ENCODE measurements at regions not wholly inside any gene's neighbourhood (a gene's known extent, or its start where the extent isn't known, plus 50 kb on each side); places are given as distances from the start of the nearest gene placed in this dataset.

GRCh38 chr14:98501836-98502235 is 770.2 kb downstream of the BCL11B start:
- H3K27me3 ChIP-seq (ENCODE audit: control insufficient read depth, insufficient read depth) = no peaks in the 10 kb centered on the region
- no peaks in the 10 kb centered on the region for H3K9me3 ChIP-seq (ENCODE audit: control insufficient read depth, low read length)
- WGBS = 90% methylated on average over 4 of the region's 4 CpGs
- no peak overlapping the region for H3K27ac ChIP-seq (ENCODE audit: low read length)
- ATAC-seq = no peak
- no peaks in the 10 kb centered on the region for H3K4me1 ChIP-seq (ENCODE audit: control insufficient read depth, insufficient read depth, low read length)
- DNase-seq = no peak
- H3K4me3 ChIP-seq (ENCODE audit: low read length) = no peak overlapping the region
- intact Hi-C loops (cut with DNase I) = no loop called here

GRCh38 chr14:98503086-98503815 is 768.7 kb downstream of the BCL11B start:
- H3K4me3 ChIP-seq (ENCODE audit: low read length) = no peak overlapping the region

GRCh38 chr14:98507264-98507663 is 764.7 kb downstream of the BCL11B start:
- Histone ChIP-seq H3K4me1 (ENCODE audit: control insufficient read depth, insufficient read depth, low read length) (no peaks in the 10 kb centered on the region), H3K27me3 (ENCODE audit: control insufficient read depth, insufficient read depth) (no peaks in the 10 kb centered on the region), H3K27ac (ENCODE audit: low read length) (no peak overlapping the region), H3K4me3 (ENCODE audit: low read length) (no peak overlapping the region), H3K9me3 (ENCODE audit: control insufficient read depth, low read length) (no peaks in the 10 kb centered on the region)
- DNase-seq (no peak), ATAC-seq (no peak)
- 62% methylated on average over 2 of the region's 2 CpGs for WGBS
- intact Hi-C loops (cut with DNase I) = no loop called here

More at GRCh38 chr14:98503086-98503815, 768.7 kb downstream of the BCL11B start:
- DNase-seq (no peak), ATAC-seq (no peak)
- WGBS = 84% methylated on average over 6 of the region's 6 CpGs
- intact Hi-C loops (cut with DNase I) = no loop called here
- Histone ChIP-seq H3K9me3 (ENCODE audit: control insufficient read depth, low read length) (no peaks in the 10 kb centered on the region), H3K27ac (ENCODE audit: low read length) (no peak overlapping the region), H3K27me3 (ENCODE audit: control insufficient read depth, insufficient read depth) (no peaks in the 10 kb centered on the region), H3K4me1 (ENCODE audit: control insufficient read depth, insufficient read depth, low read length) (no peaks in the 10 kb centered on the region)

GRCh38 chr14:98510392-98510791 is 761.6 kb downstream of the BCL11B start:
- intact Hi-C loops (cut with DNase I) = no loop called here
- no peaks in the 10 kb centered on the region for H3K4me1 ChIP-seq (ENCODE audit: control insufficient read depth, insufficient read depth, low read length)
- H3K4me3 ChIP-seq (ENCODE audit: low read length) = no peak overlapping the region
- WGBS = 82% methylated on average over 3 of the region's 3 CpGs
- no peaks in the 10 kb centered on the region for H3K27me3 ChIP-seq (ENCODE audit: control insufficient read depth, insufficient read depth)
- H3K9me3 ChIP-seq (ENCODE audit: control insufficient read depth, low read length) = no peaks in the 10 kb centered on the region
- ATAC-seq = no peak
- H3K27ac ChIP-seq (ENCODE audit: low read length) = no peak overlapping the region
- no peak for DNase-seq

GRCh38 chr14:98512501-98513251 is 759.3 kb downstream of the BCL11B start:
- H3K9me3 ChIP-seq (ENCODE audit: control insufficient read depth, low read length) = no peaks in the 10 kb centered on the region
- no peak for ATAC-seq
- no peak for DNase-seq
- intact Hi-C loops (cut with DNase I) = no loop called here
- no peak overlapping the region for H3K4me3 ChIP-seq (ENCODE audit: low read length)
- 40% methylated on average over 10 of the region's 10 CpGs for WGBS
- no peak overlapping the region for H3K27ac ChIP-seq (ENCODE audit: low read length)
- no peaks in the 10 kb centered on the region for H3K27me3 ChIP-seq (ENCODE audit: control insufficient read depth, insufficient read depth)
- H3K4me1 ChIP-seq (ENCODE audit: control insufficient read depth, insufficient read depth, low read length) = no peaks in the 10 kb centered on the region

GRCh38 chr14:98513558-98513957 is 758.4 kb downstream of the BCL11B start:
- Histone ChIP-seq H3K4me3 (ENCODE audit: low read length) (no peak overlapping the region), H3K9me3 (ENCODE audit: control insufficient read depth, low read length) (no peaks in the 10 kb centered on the region), H3K27ac (ENCODE audit: low read length) (no peak overlapping the region), H3K27me3 (ENCODE audit: control insufficient read depth, insufficient read depth) (no peaks in the 10 kb centered on the region), H3K4me1 (ENCODE audit: control insufficient read depth, insufficient read depth, low read length) (no peaks in the 10 kb centered on the region)
- intact Hi-C loops (cut with DNase I) = no loop called here
- ATAC-seq (no peak), DNase-seq (no peak)
- WGBS = 82% methylated on average over 3 of the region's 3 CpGs

- Histone ChIP-seq H3K9me3 (ENCODE audit: control insufficient read depth, low read length) (no peaks in the 10 kb centered on the region), H3K4me3 (ENCODE audit: low read length) (no peak overlapping the region), H3K4me1 (ENCODE audit: control insufficient read depth, insufficient read depth, low read length) (no peaks in the 10 kb centered on the region), H3K27ac (ENCODE audit: low read length) (no peak overlapping the region), H3K27me3 (ENCODE audit: control insufficient read depth, insufficient read depth) (no peaks in the 10 kb centered on the region)
- ATAC-seq (no peak), DNase-seq (no peak)
- intact Hi-C loops (cut with DNase I) = no loop called here
Measured at GRCh38 chr14:98514016-98514415, 758.0 kb downstream of the BCL11B start.

GRCh38 chr14:98536256-98536655 is 735.7 kb downstream of the BCL11B start:
- no peak overlapping the region for H3K4me3 ChIP-seq (ENCODE audit: low read length)
- 82% methylated on average over 3 of the region's 3 CpGs for WGBS
- ATAC-seq (no peak), DNase-seq (no peak)
- H3K4me1 ChIP-seq (ENCODE audit: control insufficient read depth, insufficient read depth, low read length) = no peaks in the 10 kb centered on the region
- no peak overlapping the region for H3K27ac ChIP-seq (ENCODE audit: low read length)
- intact Hi-C loops (cut with DNase I) = no loop called here
- H3K27me3 ChIP-seq (ENCODE audit: control insufficient read depth, insufficient read depth) = no peaks in the 10 kb centered on the region
- no peaks in the 10 kb centered on the region for H3K9me3 ChIP-seq (ENCODE audit: control insufficient read depth, low read length)

- H3K27ac ChIP-seq (ENCODE audit: low read length) = no peak overlapping the region
- H3K27me3 ChIP-seq (ENCODE audit: control insufficient read depth, insufficient read depth) = no peaks in the 10 kb centered on the region
- intact Hi-C loops (cut with DNase I) = no loop called here
- H3K4me3 ChIP-seq (ENCODE audit: low read length) = no peak overlapping the region
- DNase-seq (no peak), ATAC-seq (no peak)
- no peaks in the 10 kb centered on the region for H3K9me3 ChIP-seq (ENCODE audit: control insufficient read depth, low read length)
- WGBS = 70% methylated on average over 10 of the region's 10 CpGs
- H3K4me1 ChIP-seq (ENCODE audit: control insufficient read depth, insufficient read depth, low read length) = no peaks in the 10 kb centered on the region
Measured at GRCh38 chr14:98542316-98542715, 729.7 kb downstream of the BCL11B start.

GRCh38 chr14:98543074-98543473 is 728.9 kb downstream of the BCL11B start:
- 35% methylated on average over 2 of the region's 2 CpGs for WGBS
- ATAC-seq = no peak
- Histone ChIP-seq H3K4me3 (ENCODE audit: low read length) (no peak overlapping the region), H3K27ac (ENCODE audit: low read length) (no peak overlapping the region), H3K27me3 (ENCODE audit: control insufficient read depth, insufficient read depth) (no peaks in the 10 kb centered on the region), H3K4me1 (ENCODE audit: control insufficient read depth, insufficient read depth, low read length) (no peaks in the 10 kb centered on the region), H3K9me3 (ENCODE audit: control insufficient read depth, low read length) (no peaks in the 10 kb centered on the region)
- no peak for DNase-seq
- intact Hi-C loops (cut with DNase I) = no loop called here

- 63% methylated on average over 4 of the region's 4 CpGs for WGBS
- Histone ChIP-seq H3K4me1 (ENCODE audit: control insufficient read depth, insufficient read depth, low read length) (no peaks in the 10 kb centered on the region), H3K9me3 (ENCODE audit: control insufficient read depth, low read length) (no peaks in the 10 kb centered on the region), H3K27ac (ENCODE audit: low read length) (no peak overlapping the region), H3K4me3 (ENCODE audit: low read length) (no peak overlapping the region), H3K27me3 (ENCODE audit: control insufficient read depth, insufficient read depth) (no peaks in the 10 kb centered on the region)
- intact Hi-C loops (cut with DNase I) = no loop called here
- no peak for ATAC-seq
- no peak for DNase-seq
Measured at GRCh38 chr14:98544174-98544573, 727.8 kb downstream of the BCL11B start.
